ENCODE measurements at regions not wholly inside any gene's neighbourhood (a gene's known extent, or its start where the extent isn't known, plus 50 kb on each side); places are given as distances from the start of the nearest gene placed in this dataset.

- Histone ChIP-seq H3K9me3 (ENCODE audit: low read depth, low read length) (no peaks in the 10 kb centered on the region), H2AFZ (ENCODE audit: low read length) (no peak overlapping the region), H3K4me3 (ENCODE audit: insufficient read depth, low read length) (no peak overlapping the region), H3K79me2 (ENCODE audit: insufficient read depth, low read length) (no peaks in the 10 kb centered on the region), H3K4me2 (ENCODE audit: insufficient read depth, low read length) (no peak overlapping the region), H4K20me1 (ENCODE audit: insufficient read depth, low read length) (no peaks in the 10 kb centered on the region), H3K36me3 (ENCODE audit: insufficient read depth, low read length) (no peaks in the 10 kb centered on the region), H3K27me3 (ENCODE audit: insufficient read depth, low read length) (no peaks in the 10 kb centered on the region), H3K27ac (ENCODE audit: low read depth, low read length) (no peak overlapping the region), H3K4me1 (ENCODE audit: insufficient read depth, low read length) (no peaks in the 10 kb centered on the region)
- no peak for DNase-seq (ENCODE audit: insufficient read length, low spot score, missing footprints)
- no peak for TF ChIP-seq CTCF (IDR thresholded peaks at IDR 0.05; ENCODE audit: extremely low read depth, low read depth, low read length)
Measured at GRCh38 chr5:30392897-30393296, 800.6 kb upstream of the CDH6 start.

GRCh38 chr5:30390095-30390494, 803.4 kb upstream of the CDH6 start:
- H3K36me3 ChIP-seq (ENCODE audit: insufficient read depth, low read length) = no peaks in the 10 kb centered on the region
- H3K4me1 ChIP-seq (ENCODE audit: insufficient read depth, low read length) = no peaks in the 10 kb centered on the region
- no peak for DNase-seq (ENCODE audit: insufficient read length, low spot score, missing footprints)
- no peak overlapping the region for H3K4me3 ChIP-seq (ENCODE audit: insufficient read depth, low read length)
- H3K9me3 ChIP-seq (ENCODE audit: low read depth, low read length) = no peaks in the 10 kb centered on the region
- H3K4me2 ChIP-seq (ENCODE audit: insufficient read depth, low read length) = no peak overlapping the region
- H3K79me2 ChIP-seq (ENCODE audit: insufficient read depth, low read length) = no peaks in the 10 kb centered on the region
- no peak overlapping the region for H3K27ac ChIP-seq (ENCODE audit: low read depth, low read length)
- no peak for TF ChIP-seq CTCF (IDR thresholded peaks at IDR 0.05; ENCODE audit: extremely low read depth, low read depth, low read length)
- no peak overlapping the region for H2AFZ ChIP-seq (ENCODE audit: low read length)
- H3K27me3 ChIP-seq (ENCODE audit: insufficient read depth, low read length) = no peaks in the 10 kb centered on the region
- no peaks in the 10 kb centered on the region for H4K20me1 ChIP-seq (ENCODE audit: insufficient read depth, low read length)

- no peak for TF ChIP-seq CTCF (IDR thresholded peaks at IDR 0.05; ENCODE audit: extremely low read depth, low read depth, low read length)
- Histone ChIP-seq H3K27ac (ENCODE audit: low read depth, low read length) (no peak overlapping the region), H3K4me3 (ENCODE audit: insufficient read depth, low read length) (no peak overlapping the region), H4K20me1 (ENCODE audit: insufficient read depth, low read length) (no peaks in the 10 kb centered on the region), H2AFZ (ENCODE audit: low read length) (no peak overlapping the region), H3K9me3 (ENCODE audit: low read depth, low read length) (no peaks in the 10 kb centered on the region), H3K4me2 (ENCODE audit: insufficient read depth, low read length) (no peak overlapping the region), H3K79me2 (ENCODE audit: insufficient read depth, low read length) (no peaks in the 10 kb centered on the region), H3K4me1 (ENCODE audit: insufficient read depth, low read length) (no peaks in the 10 kb centered on the region), H3K27me3 (ENCODE audit: insufficient read depth, low read length) (no peaks in the 10 kb centered on the region), H3K36me3 (ENCODE audit: insufficient read depth, low read length) (no peaks in the 10 kb centered on the region)
- DNase-seq (ENCODE audit: insufficient read length, low spot score, missing footprints) = no peak
Measured at GRCh38 chr5:30387974-30388632, 805.4 kb upstream of the CDH6 start.

- Histone ChIP-seq H3K4me3 (ENCODE audit: insufficient read depth, low read length) (no peak overlapping the region), H3K36me3 (ENCODE audit: insufficient read depth, low read length) (no peaks in the 10 kb centered on the region), H3K27me3 (ENCODE audit: insufficient read depth, low read length) (no peaks in the 10 kb centered on the region), H2AFZ (ENCODE audit: low read length) (no peak overlapping the region), H3K4me1 (ENCODE audit: insufficient read depth, low read length) (no peaks in the 10 kb centered on the region), H3K4me2 (ENCODE audit: insufficient read depth, low read length) (no peak overlapping the region), H3K27ac (ENCODE audit: low read depth, low read length) (no peak overlapping the region), H3K79me2 (ENCODE audit: insufficient read depth, low read length) (no peaks in the 10 kb centered on the region), H3K9me3 (ENCODE audit: low read depth, low read length) (peaks cover 2% of the 10 kb centered on the region), H4K20me1 (ENCODE audit: insufficient read depth, low read length) (no peaks in the 10 kb centered on the region)
- DNase-seq (ENCODE audit: insufficient read length, low spot score, missing footprints) = no peak
- TF ChIP-seq CTCF (IDR thresholded peaks at IDR 0.05; ENCODE audit: extremely low read depth, low read depth, low read length) = no peak
Measured at GRCh38 chr5:30385754-30386153, 807.7 kb upstream of the CDH6 start.

Measured in osteoblast (primary cell).